Cardiac fibroblast (primary cell): ENCODE measurements at regions not wholly inside any gene's neighbourhood (a gene's known extent, or its start where the extent isn't known, plus 50 kb on each side); places are given as distances from the start of the nearest gene placed in this dataset.

Experiments used
- DNase-seq, 2 donors: peaks; one replicate each; pipeline versions ENCODE4 v3.0.0 to v3.0.0-alpha.2; 2010; ENCODE audit warnings: low read depth in 2 of 2
- H3K4me3 ChIP-seq, 2 donors: replicated peaks in 1 of 2; 1 replicate in 1 of 2; 2 replicates in 1 of 2; pipeline ENCODE4 v1.5.1; 2011; ENCODE audit warnings: low read depth in 2 of 2, low read length in 2 of 2, mild to moderate bottlenecking in 2 of 2, moderate library complexity in 1 of 2
- TF ChIP-seq, protein P1 (sequence below): IDR thresholded peaks from one replicate; pipeline ENCODE4 v1.5.1; 2011; ENCODE audit warnings: low read depth, mild to moderate bottlenecking, low read length, inconsistent platforms

DNA sequence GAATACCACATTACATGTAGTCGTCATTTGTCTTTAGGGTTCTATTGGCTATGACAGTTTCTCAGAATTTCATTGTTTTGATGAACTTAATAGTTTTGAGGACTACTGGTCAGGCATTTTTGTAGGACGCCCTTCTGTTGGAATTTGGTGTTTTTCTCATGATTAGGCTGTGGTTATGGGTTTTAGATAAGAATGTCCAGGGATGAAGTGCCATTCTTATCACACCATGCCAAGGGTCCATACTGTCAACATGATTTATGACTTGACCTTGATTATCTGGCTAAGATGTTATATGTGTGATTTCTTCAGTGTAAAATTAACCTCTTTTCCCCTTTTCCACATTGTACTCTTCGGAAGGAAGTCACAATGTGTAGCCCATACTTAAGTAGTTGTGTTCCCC lies 135.3 kb downstream of the DIPK2A start:
- peak in 1 of 2 donors; percentile 17 for DNase-seq
- TF ChIP-seq, protein P1, sequence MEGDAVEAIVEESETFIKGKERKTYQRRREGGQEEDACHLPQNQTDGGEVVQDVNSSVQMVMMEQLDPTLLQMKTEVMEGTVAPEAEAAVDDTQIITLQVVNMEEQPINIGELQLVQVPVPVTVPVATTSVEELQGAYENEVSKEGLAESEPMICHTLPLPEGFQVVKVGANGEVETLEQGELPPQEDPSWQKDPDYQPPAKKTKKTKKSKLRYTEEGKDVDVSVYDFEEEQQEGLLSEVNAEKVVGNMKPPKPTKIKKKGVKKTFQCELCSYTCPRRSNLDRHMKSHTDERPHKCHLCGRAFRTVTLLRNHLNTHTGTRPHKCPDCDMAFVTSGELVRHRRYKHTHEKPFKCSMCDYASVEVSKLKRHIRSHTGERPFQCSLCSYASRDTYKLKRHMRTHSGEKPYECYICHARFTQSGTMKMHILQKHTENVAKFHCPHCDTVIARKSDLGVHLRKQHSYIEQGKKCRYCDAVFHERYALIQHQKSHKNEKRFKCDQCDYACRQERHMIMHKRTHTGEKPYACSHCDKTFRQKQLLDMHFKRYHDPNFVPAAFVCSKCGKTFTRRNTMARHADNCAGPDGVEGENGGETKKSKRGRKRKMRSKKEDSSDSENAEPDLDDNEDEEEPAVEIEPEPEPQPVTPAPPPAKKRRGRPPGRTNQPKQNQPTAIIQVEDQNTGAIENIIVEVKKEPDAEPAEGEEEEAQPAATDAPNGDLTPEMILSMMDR = no peak
- H3K4me3 ChIP-seq = no peak overlapping the region

DNA sequence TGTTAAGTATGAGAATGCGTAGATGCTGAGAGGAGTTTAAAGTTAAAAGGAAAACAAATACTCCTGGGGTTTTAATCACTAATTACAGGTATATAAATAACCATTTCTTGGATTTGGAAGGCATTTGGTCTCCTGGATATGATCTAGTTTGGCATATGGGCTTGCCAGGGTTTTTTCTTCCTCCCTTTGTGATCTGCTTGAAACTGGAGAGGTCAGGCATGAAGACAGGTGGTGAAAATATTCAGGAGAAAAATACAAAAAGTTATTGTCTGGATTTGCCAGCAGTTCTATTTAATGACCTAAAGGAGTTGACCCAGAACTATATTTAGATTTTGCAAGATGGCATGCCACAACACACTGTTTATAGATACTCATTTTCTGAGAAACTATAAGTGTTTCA lies 136.3 kb downstream of the DIPK2A start:
- no peak for DNase-seq
- TF ChIP-seq, protein P1 = no peak
- H3K4me3 ChIP-seq = no peak overlapping the region

DNA sequence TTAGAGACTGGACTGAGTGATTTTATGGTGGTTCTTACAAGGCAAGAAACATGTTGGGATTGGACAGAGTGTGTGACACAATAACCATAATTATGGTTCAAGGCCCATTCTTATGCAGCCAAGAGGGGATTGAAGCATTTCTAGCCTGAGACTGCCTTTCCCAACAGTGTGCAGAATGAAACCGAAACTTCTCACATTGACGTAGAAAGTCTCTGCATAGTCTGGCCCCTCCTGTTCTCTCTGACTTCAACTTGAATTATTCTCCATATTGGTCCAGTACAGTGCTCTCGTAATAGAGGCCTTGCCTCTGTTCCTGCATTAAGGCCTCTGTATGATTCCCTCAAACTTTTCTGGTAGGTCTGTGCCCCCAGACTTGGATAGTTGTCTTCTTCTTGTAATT lies 138.3 kb downstream of the DIPK2A start:
- TF ChIP-seq, protein P1 = no peak
- DNase-seq = no peak
- no peak overlapping the region for H3K4me3 ChIP-seq

DNA sequence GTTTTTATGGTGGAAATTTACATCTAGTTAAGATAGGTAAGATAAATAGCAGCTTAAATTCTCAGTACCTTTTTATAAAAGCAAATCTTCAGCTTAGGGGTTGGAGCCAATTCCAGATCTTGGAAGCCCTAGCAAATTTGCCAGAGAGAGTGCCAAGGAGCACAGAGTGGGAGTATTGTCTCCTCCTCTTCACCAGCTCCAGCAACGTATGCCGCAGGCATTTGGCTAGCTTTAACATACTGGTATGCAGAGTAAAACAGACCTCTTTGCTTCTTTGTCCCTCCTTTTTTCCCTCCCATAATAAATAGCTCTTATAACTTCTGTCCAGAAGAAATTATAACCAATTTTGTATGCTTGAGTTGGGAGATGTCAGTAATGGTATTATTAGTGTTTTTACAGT lies 140.4 kb downstream of the DIPK2A start:
- TF ChIP-seq, protein P1 = no peak
- H3K4me3 ChIP-seq = no peak overlapping the region
- no peak for DNase-seq

- DNase-seq = no peak
- TF ChIP-seq, protein P1 = no peak
- H3K4me3 ChIP-seq = no peak overlapping the region
Observed at GRCh38 chr3:144112437-144112836, 140.8 kb downstream of the DIPK2A start.

DNA sequence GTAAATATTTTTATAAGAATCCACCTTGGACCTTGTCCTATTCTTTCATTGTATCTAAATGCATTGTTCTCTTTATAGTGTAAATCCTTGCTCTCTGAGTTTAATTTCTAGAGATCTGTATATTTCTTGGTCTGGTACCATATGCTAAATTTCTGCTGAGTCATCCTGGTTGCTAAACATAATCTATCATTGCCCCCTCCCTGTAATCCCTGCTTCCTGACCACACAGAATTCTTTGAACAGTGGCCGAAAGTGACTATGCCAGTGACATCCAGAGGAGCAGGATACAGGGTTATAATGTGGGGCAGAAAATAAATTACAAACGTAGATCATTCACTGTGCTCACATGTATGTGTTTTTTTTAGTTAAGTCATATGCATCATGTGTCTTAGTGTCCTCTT lies 143.1 kb downstream of the DIPK2A start:
- TF ChIP-seq, protein P1 = no peak
- peak in 1 of 2 donors; percentile 8 for DNase-seq
- no peak overlapping the region for H3K4me3 ChIP-seq

DNA sequence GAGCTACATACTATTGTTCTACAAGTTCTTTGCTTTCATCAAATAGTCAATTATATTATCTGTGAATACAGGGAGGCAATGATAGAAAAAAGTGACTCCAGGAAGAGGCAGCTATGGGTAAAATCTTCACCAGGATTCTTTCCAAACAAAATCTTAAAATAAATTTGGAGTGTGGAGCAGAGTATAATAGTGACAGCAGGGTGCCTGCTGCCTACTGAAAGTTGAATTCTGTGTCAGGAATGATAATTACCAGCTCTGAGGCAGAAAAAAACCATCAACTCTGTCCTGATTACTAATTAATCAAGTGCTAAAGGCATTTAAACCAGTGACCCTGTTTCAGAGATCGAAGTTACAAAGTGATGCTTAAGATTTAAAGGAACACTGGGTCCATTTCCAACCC lies 148.0 kb downstream of the DIPK2A start:
- no peak for DNase-seq
- no peak overlapping the region for H3K4me3 ChIP-seq
- TF ChIP-seq, protein P1 = no peak
